Stimulated activated CD4-positive, alpha-beta T cell treated with anti-CD3 and anti-CD28 coated beads, Interleukin-15, amount 100 ng/mL, for 48 hours (primary cell): ENCODE measurements at regions not wholly inside any gene's neighbourhood (a gene's known extent, or its start where the extent isn't known, plus 50 kb on each side); places are given as distances from the start of the nearest gene placed in this dataset.
"Not testable (repeated sequence)": the region's sequence is repeated elsewhere in the genome, so short reads cannot be mapped to it uniquely, and the experiment has no call there.

Experiments
- DNase-seq, 2 donors: peaks; one replicate each; pipeline ENCODE4 v3.0.0-alpha.2; 2020; ENCODE audit warnings: low read depth in 2 of 2

DNA sequence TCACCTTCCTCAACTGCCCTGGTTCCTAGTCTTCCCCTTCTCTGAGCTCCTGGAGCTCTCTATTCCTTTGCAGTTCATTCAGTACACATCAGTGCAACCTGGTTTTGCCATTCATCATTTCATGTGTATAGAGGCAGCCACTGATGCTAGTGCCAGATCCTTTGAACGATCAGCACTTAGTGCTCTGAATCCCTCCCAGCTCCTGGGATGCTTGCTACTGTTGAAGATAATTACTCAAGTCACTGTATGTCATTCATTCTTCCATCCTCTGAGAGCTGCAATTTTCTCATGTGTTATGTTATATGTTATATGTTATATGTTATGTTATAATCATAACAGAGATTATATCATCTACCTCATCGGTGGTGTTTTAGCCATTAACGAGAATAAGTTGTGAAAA lies 98.5 kb upstream of the UXS1 start:
- DNase-seq, result no peak

GRCh38 chr2:106288873-106289272 lies 94.8 kb upstream of the UXS1 start:
- DNase-seq, result no peak

- DNase-seq, result no peak
Measured at GRCh38 chr2:106285237-106285829, 91.2 kb upstream of the UXS1 start.

DNA sequence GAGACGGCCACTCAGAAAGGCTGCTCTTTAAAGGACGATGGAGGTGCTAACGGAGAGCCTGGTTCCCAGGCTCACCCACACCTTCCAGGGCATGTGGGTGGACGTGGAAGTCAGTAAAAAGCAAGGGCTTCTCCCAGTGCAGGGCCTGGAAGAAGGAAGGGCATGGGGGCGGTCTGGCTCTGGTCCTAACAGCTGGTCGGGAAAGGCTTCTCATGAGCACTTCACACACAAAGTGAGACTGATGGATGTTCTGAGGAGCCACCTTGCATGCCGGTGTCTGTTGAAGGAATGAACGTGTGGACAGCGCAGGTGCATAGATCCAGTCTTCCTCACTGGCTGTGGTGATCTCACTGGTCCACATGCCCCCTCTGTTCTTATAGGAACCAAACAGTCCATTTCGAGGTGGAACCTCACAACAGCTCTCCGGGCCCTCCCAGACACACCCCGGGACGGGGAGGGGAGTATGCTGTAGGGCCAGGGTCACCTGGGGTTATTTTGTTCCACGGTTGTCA lies 90.6 kb upstream of the UXS1 start:
- DNase-seq, result no peak

DNA sequence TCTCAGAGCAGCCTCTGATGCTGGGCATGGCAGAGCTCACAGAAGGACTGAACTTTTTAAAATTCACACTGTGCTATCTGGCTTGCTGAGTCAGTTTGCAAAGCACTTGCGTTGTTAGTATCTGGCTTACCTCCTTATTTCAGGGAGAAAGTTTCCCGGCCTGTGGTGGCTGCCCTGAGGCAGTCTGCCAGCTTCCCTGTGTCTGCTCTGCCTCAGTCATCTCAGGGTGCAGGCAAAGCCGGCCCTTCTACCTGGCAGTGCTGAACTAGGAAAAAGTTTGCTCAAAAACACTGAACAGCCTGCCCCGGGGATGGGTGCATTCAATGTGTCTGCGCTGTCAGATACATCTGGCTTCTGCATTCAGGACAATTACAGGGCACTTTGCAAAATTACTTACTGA lies 90.2 kb upstream of the UXS1 start:
- no peak for DNase-seq

DNA sequence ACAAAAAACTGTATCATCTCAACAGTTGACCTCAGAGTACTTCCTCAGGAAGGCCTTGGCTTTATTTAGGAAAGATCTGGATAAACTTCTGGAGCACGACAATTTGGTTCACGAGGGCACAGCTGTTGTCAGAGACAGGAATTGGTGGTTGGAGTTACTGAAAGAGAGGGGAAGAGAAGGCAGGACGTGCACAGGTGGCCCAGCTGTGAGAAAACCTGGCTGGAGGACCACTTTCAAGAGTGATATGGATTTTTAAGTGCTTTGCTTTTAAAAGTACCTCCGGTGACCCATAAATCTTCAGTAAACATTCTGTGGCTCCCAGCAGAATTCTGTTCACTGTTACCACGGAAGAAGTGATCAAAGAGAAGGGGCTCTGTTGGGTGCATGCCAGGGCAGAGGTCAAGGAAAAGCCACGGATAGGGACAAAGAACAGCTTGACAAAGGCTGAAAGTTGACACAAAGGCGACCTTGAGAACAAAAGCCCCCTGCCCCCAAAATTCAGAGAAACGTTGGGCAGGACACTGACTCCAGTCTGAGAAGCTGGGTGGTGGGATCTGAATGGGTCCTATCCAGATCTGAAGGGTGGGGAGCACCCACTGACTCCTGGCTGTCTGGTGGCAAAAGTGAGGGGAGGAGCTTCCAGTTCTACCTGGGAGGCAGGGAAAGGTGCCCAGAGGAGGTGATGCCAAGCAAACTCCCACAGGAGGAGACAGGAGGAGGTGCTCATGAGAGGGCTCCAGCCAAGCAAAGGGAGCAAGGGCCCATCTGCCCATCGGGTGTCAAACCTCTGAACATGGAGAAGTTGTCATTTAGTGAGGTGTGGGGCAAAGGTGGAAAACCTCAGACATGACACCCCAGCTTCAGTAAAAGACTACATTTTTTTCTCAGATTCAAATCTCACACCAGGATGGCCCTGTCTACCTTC lies 89.4 kb upstream of the UXS1 start:
- DNase-seq, result not testable (repeated sequence)

GRCh38 chr2:106282462-106283170 lies 88.5 kb upstream of the UXS1 start:
- no peak for DNase-seq

GRCh38 chr2:106281907-106282430 lies 87.9 kb upstream of the UXS1 start:
- not testable (repeated sequence) for DNase-seq

- DNase-seq, result no peak
Measured at GRCh38 chr2:106280722-106281446, 86.8 kb upstream of the UXS1 start.

DNA sequence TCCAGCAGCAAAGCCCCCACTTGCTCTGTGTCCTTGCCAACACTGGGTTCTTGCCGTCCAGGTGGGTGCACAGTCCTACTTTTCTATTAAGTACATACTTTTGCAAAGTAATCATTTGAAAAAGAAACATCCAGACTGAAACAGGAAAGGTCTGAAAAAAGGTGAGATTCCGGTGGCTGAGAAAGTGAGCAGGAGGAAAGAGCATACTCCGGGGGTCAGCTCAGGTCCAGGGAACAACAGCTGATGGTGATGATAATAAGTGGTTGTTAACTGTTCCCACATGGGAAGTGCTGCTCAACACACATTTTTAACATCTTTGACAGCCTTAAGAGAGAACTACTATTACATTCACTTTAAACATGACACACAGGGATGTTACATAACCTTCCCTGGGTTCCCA lies 86.1 kb upstream of the UXS1 start:
- no peak for DNase-seq

GRCh38 chr2:106278112-106278876 lies 84.2 kb upstream of the UXS1 start:
- DNase-seq, result no peak

GRCh38 chr2:106277426-106277825 lies 83.3 kb upstream of the UXS1 start:
- no peak for DNase-seq

DNA sequence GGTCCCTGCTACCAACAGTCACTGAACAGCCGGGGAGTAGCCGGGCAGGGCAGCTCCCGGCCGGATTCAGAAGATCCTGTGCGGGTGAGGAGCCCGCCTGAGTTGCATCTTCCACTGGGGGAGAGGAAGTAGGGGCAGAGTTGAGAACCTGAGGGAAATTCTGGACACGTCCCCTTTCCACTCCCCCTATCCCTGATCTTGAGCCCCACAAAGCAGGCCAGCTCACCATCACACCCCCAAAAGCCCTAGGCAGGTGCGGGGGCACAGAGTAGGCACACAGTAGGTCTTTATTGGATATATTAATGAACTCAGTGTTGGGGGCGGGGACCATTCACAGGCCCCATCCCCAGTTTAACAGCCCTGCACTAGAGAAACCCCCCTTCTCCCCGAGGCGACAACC lies 81.9 kb upstream of the UXS1 start:
- no peak for DNase-seq

GRCh38 chr2:106274668-106275067 lies 80.6 kb upstream of the UXS1 start:
- no peak for DNase-seq

GRCh38 chr2:106272216-106272807 lies 78.2 kb upstream of the UXS1 start:
- DNase-seq, result no peak

- no peak for DNase-seq
Measured at GRCh38 chr2:106270471-106270891, 76.4 kb upstream of the UXS1 start.

- peak in 1 of 2 donors; percentile 27 for DNase-seq
Measured at GRCh38 chr2:106269591-106270291, 75.6 kb upstream of the UXS1 start.

DNA sequence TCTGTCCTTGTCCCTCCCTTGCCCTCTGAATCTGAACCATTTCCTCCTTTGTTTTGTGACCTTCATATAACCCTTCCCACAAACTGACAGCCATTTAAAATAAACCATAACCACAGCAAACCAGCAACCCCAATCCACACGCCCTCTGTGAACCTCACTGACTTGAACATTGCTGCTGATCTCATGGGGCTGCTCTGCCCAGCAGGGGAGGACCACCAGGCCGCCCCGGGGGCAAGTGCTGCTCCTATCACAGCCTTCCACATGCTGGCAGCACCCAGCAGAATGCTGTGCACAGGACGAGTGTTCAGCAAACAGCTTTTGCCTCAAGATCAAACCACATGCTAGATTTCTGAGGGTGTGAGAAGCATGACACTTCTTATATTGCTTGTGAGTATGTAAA lies 73.9 kb upstream of the UXS1 start:
- DNase-seq, result no peak

DNA sequence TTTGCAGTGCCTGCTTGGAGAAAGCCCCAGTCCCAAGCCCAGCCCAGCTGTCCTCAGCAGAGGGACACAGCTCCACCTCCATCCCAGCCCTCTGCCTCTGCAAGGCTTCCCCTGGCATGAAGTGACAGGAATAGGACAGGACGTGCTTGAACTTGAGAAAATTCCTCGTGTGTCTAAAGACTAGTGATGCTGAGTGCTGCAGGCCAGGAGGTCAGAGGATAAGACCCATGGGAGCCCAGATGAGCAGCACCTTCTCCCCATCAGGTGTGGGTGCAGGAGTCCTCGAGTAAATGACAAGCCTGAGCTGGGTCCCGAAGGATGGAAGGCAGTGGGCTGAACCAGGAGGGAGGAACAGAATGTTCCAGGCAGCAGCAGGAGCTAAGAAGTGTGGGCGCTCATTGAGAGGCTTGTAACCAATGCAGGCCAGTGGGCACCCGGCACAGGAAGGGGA lies 67.8 kb upstream of the UXS1 start:
- DNase-seq, result no peak

- not testable (repeated sequence) for DNase-seq
Measured at GRCh38 chr2:106258859-106259258, 64.8 kb upstream of the UXS1 start.
